ENCODE measurements at regions not wholly inside any gene's neighbourhood (a gene's known extent, or its start where the extent isn't known, plus 50 kb on each side); places are given as distances from the start of the nearest gene placed in this dataset.

GRCh38 chr9:118187408-118187807 is 483.2 kb downstream of the TLR4 start:
- DNase-seq, result no peak
- Histone ChIP-seq H3K9me3 (replicated peaks in 1 of 3) (no peaks in the 10 kb centered on the region), H3K27ac (no peak overlapping the region), H3K36me3 (replicated peaks in 1 of 2) (no peaks in the 10 kb centered on the region), H3K27me3 (no peaks in the 10 kb centered on the region), H3K4me1 (replicated peaks in 1 of 2) (no peaks in the 10 kb centered on the region), H3K4me3 (no peak overlapping the region)
- WGBS, 4 donors, result 69 to 76% (median 71%) methylated on average over 1 of the region's 1 CpG
- TF ChIP-seq POLR2A (IDR thresholded peaks at IDR 0.05), result no peak
- TF ChIP-seq CTCF (IDR thresholded peaks at IDR 0.05), result no peak
- intact Hi-C loops (cut with DNase I), result no loop called here

GRCh38 chr9:118189615-118190014 is 485.4 kb downstream of the TLR4 start:
- DNase-seq, result no peak
- Histone ChIP-seq H3K4me1 (replicated peaks in 1 of 2) (no peaks in the 10 kb centered on the region), H3K9me3 (replicated peaks in 1 of 3) (no peaks in the 10 kb centered on the region), H3K27me3 (no peaks in the 10 kb centered on the region), H3K27ac (no peak overlapping the region), H3K4me3 (no peak overlapping the region), H3K36me3 (replicated peaks in 1 of 2) (no peaks in the 10 kb centered on the region)
- TF ChIP-seq CTCF (IDR thresholded peaks at IDR 0.05) (no peak), POLR2A (IDR thresholded peaks at IDR 0.05) (no peak)
- 73 to 83% (median 82%) methylated on average over 3 of the region's 3 CpGs for WGBS, 4 donors
- intact Hi-C loops (cut with DNase I), result no loop called here

GRCh38 chr9:118192807-118193206 is 488.6 kb downstream of the TLR4 start:
- TF ChIP-seq POLR2A (IDR thresholded peaks at IDR 0.05), result no peak
- TF ChIP-seq CTCF (IDR thresholded peaks at IDR 0.05), result no peak
- 75 to 85% (median 78%) methylated on average over 2 of the region's 2 CpGs for whole genome bisulfite sequencing, 4 donors
- no peak overlapping the region for H3K27ac ChIP-seq

GRCh38 chr9:118209343-118209742 is 505.1 kb downstream of the TLR4 start:
- TF ChIP-seq CTCF (IDR thresholded peaks at IDR 0.05), result no peak
- no peak for TF ChIP-seq POLR2A (IDR thresholded peaks at IDR 0.05)
- no peaks in the 10 kb centered on the region for H3K27me3 ChIP-seq

More at GRCh38 chr9:118192807-118193206, 488.6 kb downstream of the TLR4 start:
- Histone ChIP-seq H3K4me3 (no peak overlapping the region), H3K27me3 (no peaks in the 10 kb centered on the region), H3K9me3 (replicated peaks in 1 of 3) (peaks cover 0 to 5% (median 0%) of the 10 kb centered on the region in 3 donors), H3K36me3 (replicated peaks in 1 of 2) (no peaks in the 10 kb centered on the region), H3K4me1 (replicated peaks in 1 of 2) (no peaks in the 10 kb centered on the region)
- intact Hi-C loops (cut with DNase I), result no loop called here
- no peak for DNase-seq

More at GRCh38 chr9:118209343-118209742, 505.1 kb downstream of the TLR4 start:
- intact Hi-C loops (cut with DNase I), result no loop called here
- Histone ChIP-seq H3K4me3 (no peak overlapping the region), H3K36me3 (replicated peaks in 1 of 2) (no peaks in the 10 kb centered on the region), H3K4me1 (replicated peaks in 1 of 2) (no peaks in the 10 kb centered on the region), H3K9me3 (replicated peaks in 1 of 3) (no peaks in the 10 kb centered on the region), H3K27ac (no peak overlapping the region)
- no peak for DNase-seq

All from adrenal gland (tissue), 9 donors.